A172 (cell line): ENCODE measurements at regions not wholly inside any gene's neighbourhood (a gene's known extent, or its start where the extent isn't known, plus 50 kb on each side); places are given as distances from the start of the nearest gene placed in this dataset.

Experiments
- DNase-seq: peaks from one replicate; pipeline ENCODE4 v3.0.0-alpha.2; 2015; ENCODE audit warnings: low spot score

DNA sequence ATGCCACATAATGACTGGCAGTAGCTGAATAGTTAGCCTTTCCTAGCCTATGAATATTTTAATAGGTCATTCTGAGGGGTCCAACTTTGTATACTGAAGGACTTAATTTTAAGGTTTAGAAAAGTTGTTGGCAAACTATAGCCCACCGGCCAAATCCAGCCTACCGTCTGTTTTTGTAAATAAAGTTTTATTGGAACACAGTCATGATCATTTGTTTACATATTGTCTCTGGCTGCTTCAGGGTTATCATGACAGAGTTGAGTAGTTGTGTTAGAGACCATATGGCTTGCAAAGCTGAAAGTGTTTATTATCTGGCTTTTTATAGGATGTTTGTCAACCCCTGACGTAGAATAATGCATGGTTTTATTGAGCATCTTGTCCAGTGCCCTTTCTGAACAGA, 73.4 kb downstream of the NTMT2 start:
- DNase-seq: no peak

- no peak for DNase-seq
Observed at GRCh38 chr1:170221031-170221430, 75.3 kb downstream of the NTMT2 start.

GRCh38 chr1:170221495-170221894, 75.7 kb downstream of the NTMT2 start:
- no peak for DNase-seq

DNA sequence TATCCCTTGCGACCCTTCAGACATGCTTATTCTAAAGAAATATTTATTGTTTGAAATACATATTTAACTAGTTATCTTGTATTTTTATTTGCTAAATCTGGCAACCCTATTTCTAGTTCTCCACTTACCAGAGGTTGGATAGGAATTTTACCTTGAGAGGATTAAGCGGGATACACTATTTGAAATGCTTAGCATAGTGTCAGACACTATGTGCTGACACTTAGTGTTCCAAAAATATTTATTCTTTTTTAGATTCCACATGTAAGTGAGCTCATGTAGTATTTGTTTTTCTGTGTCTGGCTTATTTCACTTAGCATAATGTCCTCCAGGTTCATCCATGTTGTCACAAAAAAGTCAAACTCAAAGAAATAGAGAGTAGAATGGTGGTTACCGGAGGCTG, 78.7 kb downstream of the NTMT2 start:
- DNase-seq: no peak

- DNase-seq: no peak
Observed at GRCh38 chr1:170225781-170226530, 80.2 kb downstream of the NTMT2 start.

GRCh38 chr1:170226767-170227166, 81.0 kb downstream of the NTMT2 start:
- no peak for DNase-seq

DNA sequence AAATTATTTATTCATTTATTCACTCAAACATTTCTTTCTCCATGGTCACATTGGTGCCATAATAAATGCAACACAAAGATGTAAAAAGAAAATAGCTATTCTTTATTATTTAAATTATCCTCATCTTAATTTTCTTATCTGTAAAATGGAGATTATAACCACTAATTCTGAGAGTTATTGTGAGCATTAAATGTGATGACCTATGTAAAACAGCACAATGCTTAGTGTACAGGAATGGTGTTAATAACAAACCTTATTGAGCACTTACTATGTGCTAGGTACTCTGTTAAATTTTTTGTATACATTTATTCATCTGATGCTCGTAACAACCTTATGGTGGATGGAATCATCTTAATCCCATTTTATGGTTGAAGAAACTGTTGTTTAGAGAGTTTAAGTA, 84.6 kb downstream of the NTMT2 start:
- no peak for DNase-seq

DNA sequence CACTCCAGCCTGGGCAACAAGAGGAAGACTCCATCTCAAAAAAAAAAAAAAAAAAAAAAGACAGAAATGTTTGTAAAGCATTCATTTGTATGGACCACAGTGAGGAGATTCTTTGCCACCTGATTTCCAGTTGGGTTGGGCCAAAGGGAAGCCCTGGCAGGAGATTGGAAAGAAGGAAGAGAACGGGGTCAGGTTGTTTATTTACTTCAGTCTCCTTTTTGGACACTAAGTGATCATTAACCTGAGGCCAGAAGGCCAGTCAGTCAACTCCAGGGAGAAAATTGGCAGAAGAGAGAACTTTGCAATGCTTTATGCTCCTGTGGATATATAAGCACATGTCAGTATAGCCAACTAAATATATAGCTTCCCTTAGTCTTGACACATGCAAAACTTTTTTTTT, 85.9 kb downstream of the NTMT2 start:
- DNase-seq: no peak

GRCh38 chr1:170238704-170239391, 93.1 kb downstream of the NTMT2 start:
- DNase-seq: no peak

DNA sequence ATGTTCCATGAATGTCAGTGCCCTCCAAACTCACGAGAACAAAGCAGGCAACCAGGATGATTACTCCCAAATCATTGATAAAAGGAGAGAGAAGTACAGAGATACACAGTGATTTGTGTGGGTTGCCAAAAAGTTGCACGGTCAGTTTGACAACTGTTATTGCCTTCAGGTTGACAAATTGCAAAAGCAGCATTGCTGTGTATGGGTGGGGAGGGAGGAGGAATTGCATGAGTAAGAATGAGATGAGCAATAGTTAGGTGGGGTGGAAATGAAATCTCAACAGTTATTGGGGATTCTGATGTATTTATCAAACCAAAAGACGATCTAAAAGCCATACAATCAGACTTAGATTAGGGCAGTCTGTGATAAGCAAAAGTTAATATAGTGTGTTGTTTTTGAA, 93.7 kb downstream of the NTMT2 start:
- DNase-seq: no peak

DNA sequence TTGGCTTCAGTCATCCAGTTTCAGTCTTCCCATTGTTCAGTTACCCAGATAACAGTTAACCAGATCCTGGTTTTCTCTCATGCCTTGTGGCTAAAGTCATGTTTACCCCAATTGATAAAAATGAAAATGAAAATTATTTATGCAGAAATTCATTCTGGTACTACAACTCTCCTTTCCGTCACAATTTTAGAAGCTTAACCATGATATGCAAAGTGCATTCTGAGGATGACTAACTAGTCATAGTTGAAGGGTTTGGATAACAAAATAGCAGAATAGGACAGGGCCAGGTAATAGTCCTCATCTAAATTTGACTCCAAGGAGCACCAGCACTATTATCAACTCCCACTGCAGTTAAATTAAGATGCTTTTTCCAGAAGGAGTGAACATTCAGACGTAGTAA, 94.7 kb downstream of the NTMT2 start:
- DNase-seq: no peak

- DNase-seq: no peak
Observed at GRCh38 chr1:170241266-170241851, 95.6 kb downstream of the NTMT2 start.

- no peak for DNase-seq
Observed at GRCh38 chr1:170247751-170248521, 102.2 kb downstream of the NTMT2 start.

- DNase-seq: no peak
Observed at GRCh38 chr1:170250531-170251276, 104.9 kb downstream of the NTMT2 start.

GRCh38 chr1:170252851-170253579, 107.3 kb downstream of the NTMT2 start:
- no peak for DNase-seq

DNA sequence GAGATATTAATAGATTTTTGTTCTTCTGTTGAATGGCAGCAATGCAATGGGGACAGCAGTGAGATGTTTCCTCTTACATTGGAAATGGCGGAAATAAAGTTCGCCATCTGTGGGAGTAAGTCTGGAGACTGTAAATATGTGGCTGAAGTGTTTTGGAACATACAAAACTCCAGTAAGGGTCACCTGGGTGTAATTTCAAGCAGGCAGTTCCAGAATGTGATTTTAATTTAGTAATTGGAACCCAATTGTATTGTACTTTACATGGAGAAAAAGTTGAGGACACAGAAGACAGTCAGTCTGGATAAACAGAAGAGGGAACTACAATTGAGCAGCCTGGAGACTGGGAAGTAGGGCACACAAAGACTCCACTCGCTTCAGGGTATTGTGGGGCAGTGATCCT, 108.6 kb downstream of the NTMT2 start:
- DNase-seq: no peak

- DNase-seq: no peak
Observed at GRCh38 chr1:170261669-170262068, 115.9 kb downstream of the NTMT2 start.

DNA sequence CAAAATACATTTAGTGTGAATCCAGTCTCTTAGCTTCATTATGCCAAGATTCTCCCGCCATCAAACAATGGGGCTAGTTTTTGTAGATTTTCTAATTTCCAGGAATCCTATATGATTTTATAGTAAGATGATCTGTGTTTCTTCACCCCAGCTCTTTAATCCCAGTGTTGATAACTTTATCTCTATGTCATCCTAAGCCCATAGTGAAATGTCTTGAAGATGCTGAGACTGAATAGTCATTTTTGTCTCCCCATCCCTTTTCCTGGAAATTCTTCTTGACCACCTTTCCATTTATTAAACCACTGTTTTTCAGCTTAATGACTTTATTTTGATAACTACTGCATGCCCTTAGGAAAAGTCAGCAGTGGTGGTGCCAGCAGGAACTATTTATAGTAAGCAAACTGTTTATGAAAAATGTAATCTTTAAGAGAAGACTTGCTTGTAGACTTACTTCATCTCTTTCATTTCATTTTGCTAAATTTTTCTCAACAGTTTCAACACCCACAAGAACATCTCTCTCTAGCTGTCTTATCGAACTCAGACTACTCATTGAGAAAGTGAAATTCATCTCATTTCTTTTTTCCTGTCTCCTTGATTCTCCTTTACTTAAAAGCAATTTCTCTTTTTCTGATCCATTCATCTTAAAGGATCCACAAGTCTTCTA, 116.6 kb downstream of the NTMT2 start:
- DNase-seq: no peak

DNA sequence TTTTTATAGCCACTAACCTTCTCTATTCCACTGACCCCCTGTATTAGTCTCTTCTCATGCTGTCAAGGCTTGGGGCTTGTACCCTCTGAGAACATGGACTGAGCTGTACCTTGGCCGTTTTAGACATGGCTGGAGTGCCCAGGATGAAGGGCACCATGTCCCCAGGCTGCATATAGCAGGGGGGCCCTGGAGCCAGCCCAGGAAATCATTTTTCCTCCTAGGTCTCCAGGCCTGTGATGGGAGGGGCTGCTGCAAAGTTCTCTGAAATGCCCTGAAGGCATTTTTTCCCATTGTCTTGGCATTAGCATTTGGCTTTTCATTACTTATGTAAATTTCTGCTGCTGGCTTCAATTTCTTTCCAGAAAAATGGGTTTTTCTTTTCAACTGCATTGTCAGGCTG, 119.5 kb downstream of the NTMT2 start:
- DNase-seq: no peak

GRCh38 chr1:170267317-170267716, 121.6 kb downstream of the NTMT2 start:
- DNase-seq: no peak
